ENCODE measurements at regions not wholly inside any gene's neighbourhood (a gene's known extent, or its start where the extent isn't known, plus 50 kb on each side); places are given as distances from the start of the nearest gene placed in this dataset.

- Histone ChIP-seq H3K9me3 (ENCODE audit: insufficient read depth in 2 of 2, low read depth in 1 of 2, low read length in 1 of 2) (peaks cover 5 to 10% of the 10 kb centered on the region in 2 experiments; a peak in 1 of 4 replicates), H2BK12ac (ENCODE audit: low read depth, low read length) (no peak overlapping the region), H3K27me3 (replicated peaks in 1 of 4; ENCODE audit: control insufficient read depth in 3 of 4, extremely low read depth in 1 of 4, insufficient read depth in 3 of 4, low read length in 3 of 4) (no peaks in the 10 kb centered on the region), H3K56ac (replicated peaks; ENCODE audit: insufficient read length, low read depth, low read length) (no peak overlapping the region), H3K9ac (replicated peaks in 1 of 4; ENCODE audit: extremely low read depth in 1 of 4, low read depth in 3 of 4, low read length in 3 of 4) (no peak overlapping the region), H3K23ac (ENCODE audit: insufficient read length) (no peak overlapping the region), H3K79me2 (ENCODE audit: control insufficient read depth in 1 of 2, insufficient read depth in 2 of 2, low read length in 2 of 2) (no peaks in the 10 kb centered on the region), H2AK5ac (ENCODE audit: low read depth, low read length) (no peak overlapping the region), H4K5ac (ENCODE audit: insufficient read length, low read depth, low read length) (no peak overlapping the region), H3K4me2 (ENCODE audit: insufficient read depth in 1 of 2, low read depth in 2 of 2, low read length in 2 of 2) (no peak overlapping the region), H2BK120ac (replicated peaks; ENCODE audit: low read depth, low read length) (no peak overlapping the region), H2BK20ac (ENCODE audit: low read length) (no peak overlapping the region), H3K23me2 (ENCODE audit: low read depth, low read length) (no peaks in the 10 kb centered on the region; the same call in 1 of the 2 replicates), H3K4me3 (ENCODE audit: extremely low read depth in 1 of 4, insufficient read depth in 2 of 4, low read depth in 3 of 4, low read length in 4 of 4) (no peak overlapping the region), H3K4me1 (replicated peaks in 1 of 4; ENCODE audit: control insufficient read depth in 3 of 4, insufficient read depth in 4 of 4, low read length in 3 of 4) (peaks cover 0 to 3% (median under 1%) of the 10 kb centered on the region in 4 experiments; a peak in 1 of 7 replicates), H3K14ac (ENCODE audit: insufficient read length) (no peak overlapping the region), H2BK15ac (ENCODE audit: low read length) (no peak overlapping the region), H2BK5ac (ENCODE audit: low read depth, low read length) (no peak overlapping the region), H4K91ac (replicated peaks; ENCODE audit: insufficient read length, low read length) (no peak overlapping the region), H2AFZ (ENCODE audit: low read length) (no peak overlapping the region), H3K18ac (ENCODE audit: extremely low read depth, low read length) (no peak overlapping the region), H4K8ac (ENCODE audit: extremely low read depth, insufficient read depth, low read length) (no peak overlapping the region), H4K20me1 (replicated peaks in 1 of 2; ENCODE audit: control insufficient read depth in 1 of 2, insufficient read depth in 2 of 2, low read length in 2 of 2) (no peaks in the 10 kb centered on the region), H3K4ac (replicated peaks; ENCODE audit: insufficient read length, low read depth, low read length) (no peak overlapping the region), H3K27ac (ENCODE audit: low read depth, low read length) (no peak overlapping the region), H3K79me1 (ENCODE audit: low read depth, low read length) (no peaks in the 10 kb centered on the region), H3K36me3 (ENCODE audit: control insufficient read depth in 2 of 4, insufficient read depth in 4 of 4, low read length in 3 of 4) (no peaks in the 10 kb centered on the region)
- DNase-seq (ENCODE audit: low read depth in 1 of 2, low spot score in 2 of 2), result no peak
- FAIRE-seq, result no peak
- TF ChIP-seq RBBP5 (IDR thresholded peaks at IDR 0.05; ENCODE audit: borderline replicate concordance, low read depth, low read length) (no peak), RNF2 (IDR thresholded peaks at IDR 0.05; ENCODE audit: borderline replicate concordance, low read depth, low read length, missing control alignments, poor library complexity, severe bottlenecking) (no peak), SIN3A (conservative IDR thresholded peaks at IDR 0.05 in 1 of 2, IDR thresholded peaks at IDR 0.05 in 1 of 2; ENCODE audit: low read depth in 1 of 2, low read length in 2 of 2) (no peak), BCL11A (IDR thresholded peaks at IDR 0.05; ENCODE audit: low read depth in 2 of 2, low read length in 2 of 2) (no peak), CREB1 (IDR thresholded peaks at IDR 0.05) (no peak), JUND (IDR thresholded peaks at IDR 0.05; ENCODE audit: low read length) (no peak), TCF12 (IDR thresholded peaks at IDR 0.05; ENCODE audit: low read depth, low read length) (no peak), KDM5A (IDR thresholded peaks at IDR 0.05; ENCODE audit: low read length) (no peak)
- WGBS, 2 experiments (ENCODE audit: extremely low coverage in 1 of 2, insufficient coverage in 1 of 2, insufficient read length in 1 of 2, insufficient replicate concordance in 2 of 2, low coverage in 1 of 2, low lambda C conversion rate in 2 of 2, missing lambda C conversion rate in 1 of 2), result 89% methylated on average over 6 of the region's 6 CpGs; no CpG with 5 or more reads in 1 of the 2 experiments
- POLR2A ChIA-PET (ENCODE audit: partially characterized antibody), result no interaction called here
- CTCF ChIA-PET (ENCODE audit: partially characterized antibody), result no interaction called here
Measured at GRCh38 chr7:7014827-7015595, 167.3 kb upstream of the C1GALT1 start.
